MCF 10A (cell line): ENCODE measurements at regions not wholly inside any gene's neighbourhood (a gene's known extent, or its start where the extent isn't known, plus 50 kb on each side); places are given as distances from the start of the nearest gene placed in this dataset.

ENCODE experiments used
- BruUV-seq: library from RNA; stranded (reverse); fragments of 400-500 nt; replicated peaks from 2 replicates; lab custom pipeline; 2021; lab: Mats Ljungman, UMichigan
- CTCF ChIA-PET: fragments of 300-600 bp; sonication (Branson Sonifier 250); formaldehyde crosslinking; extraction: SDS; loops from one replicate; lab custom pipeline; 2021; ENCODE audit warnings: antibody characterized with exemption, inconsistent platforms; lab: Yijun Ruan, JAX
- POLR2A ChIA-PET: fragments of 300-600, 350-650 bp; sonication (Branson Sonifier 250); formaldehyde crosslinking; extraction: SDS; loops from one replicate; lab custom pipeline; 2020; ENCODE audit warnings: antibody characterized with exemption, inconsistent platforms; lab: Yijun Ruan, JAX
- DNase-seq: peaks from one replicate; pipeline ENCODE4 v3.0.0-alpha.2; 2018; ENCODE audit not compliant: unreplicated experiment
- H3K27ac Mint-ChIP-seq: one replicate; pipeline ENCODE4 v1.8.0; 2022; ENCODE audit warnings: mild to moderate bottlenecking, low read depth, mixed read lengths; ENCODE audit not compliant: unreplicated experiment
- H3K27me3 Mint-ChIP-seq: one replicate; pipeline ENCODE4 v1.8.0; 2022; ENCODE audit warnings: mixed read lengths; ENCODE audit not compliant: insufficient read depth, unreplicated experiment
- H3K36me3 Mint-ChIP-seq: one replicate; pipeline ENCODE4 v1.8.0; 2022; ENCODE audit warnings: mild to moderate bottlenecking, moderate library complexity, mixed read lengths; ENCODE audit not compliant: insufficient read depth, unreplicated experiment
- H3K4me1 Mint-ChIP-seq: one replicate; pipeline ENCODE4 v1.8.0; 2022; ENCODE audit warnings: mixed read lengths; ENCODE audit not compliant: insufficient read depth, unreplicated experiment
- H3K4me3 Mint-ChIP-seq: one replicate; pipeline ENCODE4 v1.8.0; 2022; ENCODE audit warnings: mild to moderate bottlenecking, moderate library complexity, mixed read lengths; ENCODE audit not compliant: unreplicated experiment
- H3K9me3 Mint-ChIP-seq: one replicate; pipeline ENCODE4 v1.8.0; 2022; ENCODE audit warnings: mixed read lengths; ENCODE audit not compliant: unreplicated experiment
- CTCF ChIP-seq: fragments of 200-600 bp; IDR thresholded peaks from one replicate; pipeline ENCODE4 v1.8.0; 2022; ENCODE audit warnings: antibody characterized with exemption, mild to moderate bottlenecking; ENCODE audit not compliant: unreplicated experiment
- intact Hi-C: fragments of 100-400 bp; cut with micrococcal nuclease; formaldehyde crosslinking; loops from 2 replicates; pipeline ENCODE4 v1.14.1; 2022

GRCh38 chr11:26202754-26203153 is 129.2 kb upstream of the ANO3 start:
- Mint-ChIP-seq H3K27me3 (no peaks in the 10 kb centered on the region), H3K4me1 (no peaks in the 10 kb centered on the region), H3K36me3 (no peaks in the 10 kb centered on the region), H3K9me3 (no peaks in the 10 kb centered on the region), H3K27ac (no peak overlapping the region), H3K4me3 (no peak overlapping the region)
- intact Hi-C loops: no loop called here
- ChIA-PET CTCF (no interaction called here), POLR2A (no interaction called here)
- BruUV-seq: no TSS peak
- no peak for DNase-seq
- no peak for TF ChIP-seq CTCF

- ChIA-PET POLR2A (no interaction called here), CTCF (interaction anchor here (0.6 kb wide), 1 partner anchor 9 kb away, joined by 3 read pairs; no protein-coding TSS in a partner anchor)
- Mint-ChIP-seq H3K4me3 (no peak overlapping the region), H3K4me1 (no peaks in the 10 kb centered on the region), H3K36me3 (no peaks in the 10 kb centered on the region), H3K9me3 (no peaks in the 10 kb centered on the region), H3K27ac (no peak overlapping the region), H3K27me3 (no peaks in the 10 kb centered on the region)
- intact Hi-C loops: no loop called here
- no peak for TF ChIP-seq CTCF
- DNase-seq: no peak
- BruUV-seq: no TSS peak
Observed at GRCh38 chr11:26204101-26204500, 127.8 kb upstream of the ANO3 start.

GRCh38 chr11:26204839-26205238 is 127.1 kb upstream of the ANO3 start:
- CTCF ChIA-PET: interaction anchor here (0.5 kb wide), 1 partner anchor 291 kb away, joined by 3 read pairs; no protein-coding TSS in a partner anchor
- no peak for TF ChIP-seq CTCF
- H3K27me3 Mint-ChIP-seq: no peaks in the 10 kb centered on the region
- H3K4me1 Mint-ChIP-seq: no peaks in the 10 kb centered on the region
- no TSS peak for BruUV-seq
- H3K4me3 Mint-ChIP-seq: no peak overlapping the region
- no peaks in the 10 kb centered on the region for H3K36me3 Mint-ChIP-seq
- POLR2A ChIA-PET: no interaction called here
- no peaks in the 10 kb centered on the region for H3K9me3 Mint-ChIP-seq
- intact Hi-C loops: no loop called here
- DNase-seq: no peak
- H3K27ac Mint-ChIP-seq: no peak overlapping the region

GRCh38 chr11:26219183-26220117 is 112.5 kb upstream of the ANO3 start:
- BruUV-seq: no TSS peak
- TF ChIP-seq CTCF: no peak
- Mint-ChIP-seq H3K27me3 (peaks cover 34% of the 10 kb centered on the region), H3K36me3 (no peaks in the 10 kb centered on the region), H3K9me3 (no peaks in the 10 kb centered on the region), H3K4me1 (no peaks in the 10 kb centered on the region), H3K27ac (no peak overlapping the region), H3K4me3 (no peak overlapping the region)
- CTCF ChIA-PET: interaction anchor here (1.3 to 1.6 kb wide), 2 partner anchors 9 to 237 kb away, joined by 3 to 9 read pairs; no protein-coding TSS in a partner anchor
- intact Hi-C loops: no loop called here
- POLR2A ChIA-PET: no interaction called here
- DNase-seq: no peak
